ENCODE measurements at regions not wholly inside any gene's neighbourhood (a gene's known extent, or its start where the extent isn't known, plus 50 kb on each side); places are given as distances from the start of the nearest gene placed in this dataset.

DNA sequence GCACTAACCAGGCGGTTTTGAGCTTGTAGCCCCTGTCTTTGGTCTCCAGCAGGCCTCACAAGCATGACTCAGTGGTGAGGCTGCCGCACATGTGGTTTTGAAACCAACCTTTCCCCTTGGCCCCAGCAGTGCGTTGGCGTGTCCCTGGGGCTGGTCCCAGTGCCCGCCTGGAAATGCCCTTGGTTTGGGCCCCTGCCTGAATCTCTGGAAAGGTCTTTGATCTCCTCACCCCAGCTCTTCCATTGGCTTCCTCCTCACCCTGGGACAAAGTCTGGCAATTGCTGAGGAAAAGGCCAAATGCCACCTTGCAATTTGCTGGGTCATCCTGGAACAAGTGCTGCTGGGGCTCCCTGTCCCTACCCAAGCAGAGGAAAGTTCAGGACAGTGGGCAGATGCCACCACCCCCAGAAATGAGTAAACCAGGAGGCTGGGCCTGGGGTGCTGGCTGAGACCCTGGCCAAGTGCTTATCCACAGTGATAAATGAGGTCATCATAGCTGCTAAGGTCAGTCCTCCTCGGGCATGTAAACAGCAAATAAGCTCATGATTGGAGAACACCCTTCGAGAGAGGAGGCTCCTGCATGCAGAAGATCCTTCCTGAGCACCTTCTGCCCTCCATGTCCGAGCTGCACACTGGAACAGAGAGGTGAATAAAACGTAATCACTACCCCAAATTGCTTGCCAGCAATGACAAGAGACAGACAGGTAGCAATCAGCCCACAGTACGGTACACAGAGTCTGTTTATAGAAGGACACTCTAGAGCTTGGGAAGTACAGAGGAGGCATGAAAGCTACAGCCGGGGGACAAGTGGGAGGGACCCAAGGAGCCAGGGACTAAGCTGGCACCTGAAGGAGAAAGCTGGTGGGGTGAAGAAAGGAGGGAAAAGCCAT lies 98.9 kb upstream of the CPEB4 start:
- Histone ChIP-seq H3K9me3 (ENCODE audit: control extremely low read depth in 1 of 5, control insufficient read depth in 4 of 5, insufficient read depth in 2 of 5, low read depth in 1 of 5, low read length in 4 of 5) (no peaks in the 10 kb centered on the region), H3K4me3 (ENCODE audit: control insufficient read depth in 1 of 7, extremely low read depth in 1 of 7, insufficient read depth in 4 of 7, low read depth in 2 of 7, low read length in 6 of 7) (no peak overlapping the region), H3K36me3 (ENCODE audit: control insufficient read depth in 4 of 4, insufficient read depth in 4 of 4, low read length in 3 of 4) (no peaks in the 10 kb centered on the region), H3K4me1 (ENCODE audit: control extremely low read depth in 1 of 4, control insufficient read depth in 4 of 4, insufficient read depth in 4 of 4, low read length in 3 of 4) (peaks cover 0 to 9% (median 0%) of the 10 kb centered on the region in 4 experiments), H3K27ac (ENCODE audit: insufficient read depth in 1 of 2, low read depth in 1 of 2, low read length in 2 of 2, poor library complexity in 1 of 2, severe bottlenecking in 2 of 2) (no peak overlapping the region), H3K27me3 (replicated peaks in 2 of 5; ENCODE audit: control insufficient read depth in 4 of 5, insufficient read depth in 5 of 5, low read length in 4 of 5) (no peaks in the 10 kb centered on the region)
- ChIA-PET CTCF (interaction anchor here (1.0 to 1.3 kb wide), 3 partner anchors 9 to 97 kb away, joined by 3 to 4 read pairs (median 3); no protein-coding TSS in a partner anchor), POLR2A (interaction anchor here (0.6 kb wide), 1 partner anchor 91 kb away, joined by 3 read pairs; no protein-coding TSS in a partner anchor)
- no peak for DNase-seq
- 97% methylated on average over 11 of the region's 11 CpGs for WGBS (ENCODE audit: insufficient coverage)

GRCh38 chr5:173790177-173790719 lies 97.9 kb upstream of the CPEB4 start:
- CTCF ChIA-PET: interaction anchor here (0.9 to 1.3 kb wide), 4 partner anchors 10 to 96 kb away, joined by 3 to 4 read pairs (median 3); no protein-coding TSS in a partner anchor
- 95% methylated on average over 10 of the region's 11 CpGs for WGBS (ENCODE audit: insufficient coverage)

DNA sequence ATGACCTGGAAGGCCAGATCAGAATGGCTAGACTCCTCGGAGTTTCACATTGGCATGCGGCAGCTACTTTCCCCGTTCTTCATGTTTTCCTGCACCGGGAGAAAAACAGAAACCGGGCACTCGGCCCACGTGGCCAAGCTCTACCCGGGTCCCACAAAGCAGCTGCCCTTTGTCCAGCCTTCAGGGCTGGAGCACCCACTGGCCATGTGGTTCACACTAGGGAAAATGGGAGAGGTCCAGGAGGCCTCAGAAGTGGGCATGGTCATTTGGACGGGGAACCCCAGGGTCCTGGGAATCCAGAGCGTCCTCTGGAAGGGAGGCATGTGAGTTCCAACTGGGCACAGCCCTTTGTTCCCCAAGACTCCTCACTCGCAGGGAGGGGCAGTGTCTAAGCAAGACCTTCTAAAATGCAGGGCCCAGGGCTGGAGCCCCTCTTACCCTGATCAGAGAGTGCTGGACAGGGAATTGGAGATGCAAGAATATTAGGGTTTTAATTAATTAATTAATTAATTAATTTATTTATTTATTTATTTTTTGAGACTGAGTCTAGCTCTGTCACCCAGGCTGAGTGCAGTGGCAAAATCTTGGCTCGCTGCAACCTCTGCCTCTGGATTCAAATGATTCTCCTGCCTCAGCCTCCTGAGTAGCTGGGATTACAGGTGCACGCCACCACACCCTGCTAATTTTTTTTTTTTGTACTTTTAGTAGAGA lies 97.2 kb upstream of the CPEB4 start:
- H3K9me3 ChIP-seq (ENCODE audit: control extremely low read depth in 1 of 5, control insufficient read depth in 4 of 5, insufficient read depth in 2 of 5, low read depth in 1 of 5, low read length in 4 of 5): no peaks in the 10 kb centered on the region
- peaks cover 0 to 9% (median 0%) of the 10 kb centered on the region in 4 experiments for H3K4me1 ChIP-seq (ENCODE audit: control extremely low read depth in 1 of 4, control insufficient read depth in 4 of 4, insufficient read depth in 4 of 4, low read length in 3 of 4)
- no peak overlapping the region for H3K4me3 ChIP-seq (ENCODE audit: control insufficient read depth in 1 of 7, extremely low read depth in 1 of 7, insufficient read depth in 4 of 7, low read depth in 2 of 7, low read length in 6 of 7)
- ChIA-PET POLR2A (no interaction called here), CTCF (interaction anchor here (0.9 to 1.3 kb wide), 3 partner anchors 35 to 182 kb away, joined by 3 read pairs; no protein-coding TSS in a partner anchor)
- WGBS (ENCODE audit: insufficient coverage): 95% methylated on average over 11 of the region's 13 CpGs
- no peak for DNase-seq
- no peaks in the 10 kb centered on the region for H3K27me3 ChIP-seq (replicated peaks in 2 of 5; ENCODE audit: control insufficient read depth in 4 of 5, insufficient read depth in 5 of 5, low read length in 4 of 5)
- no peak overlapping the region for H3K27ac ChIP-seq (ENCODE audit: insufficient read depth in 1 of 2, low read depth in 1 of 2, low read length in 2 of 2, poor library complexity in 1 of 2, severe bottlenecking in 2 of 2)
- no peaks in the 10 kb centered on the region for H3K36me3 ChIP-seq (ENCODE audit: control insufficient read depth in 4 of 4, insufficient read depth in 4 of 4, low read length in 3 of 4)

More at GRCh38 chr5:173790177-173790719, 97.9 kb upstream of the CPEB4 start:
- no peaks in the 10 kb centered on the region for H3K9me3 ChIP-seq (ENCODE audit: control extremely low read depth in 1 of 5, control insufficient read depth in 4 of 5, insufficient read depth in 2 of 5, low read depth in 1 of 5, low read length in 4 of 5)
- H3K4me1 ChIP-seq (ENCODE audit: control extremely low read depth in 1 of 4, control insufficient read depth in 4 of 4, insufficient read depth in 4 of 4, low read length in 3 of 4): peaks cover 0 to 9% (median 0%) of the 10 kb centered on the region in 4 experiments
- POLR2A ChIA-PET: interaction anchor here (0.6 kb wide), 1 partner anchor 92 kb away, joined by 3 read pairs; no protein-coding TSS in a partner anchor
- H3K4me3 ChIP-seq (ENCODE audit: control insufficient read depth in 1 of 7, extremely low read depth in 1 of 7, insufficient read depth in 4 of 7, low read depth in 2 of 7, low read length in 6 of 7): no peak overlapping the region
- no peak for DNase-seq
- H3K27ac ChIP-seq (ENCODE audit: insufficient read depth in 1 of 2, low read depth in 1 of 2, low read length in 2 of 2, poor library complexity in 1 of 2, severe bottlenecking in 2 of 2): no peak overlapping the region
- H3K27me3 ChIP-seq (replicated peaks in 2 of 5; ENCODE audit: control insufficient read depth in 4 of 5, insufficient read depth in 5 of 5, low read length in 4 of 5): no peaks in the 10 kb centered on the region
- no peaks in the 10 kb centered on the region for H3K36me3 ChIP-seq (ENCODE audit: control insufficient read depth in 4 of 4, insufficient read depth in 4 of 4, low read length in 3 of 4)

DNA sequence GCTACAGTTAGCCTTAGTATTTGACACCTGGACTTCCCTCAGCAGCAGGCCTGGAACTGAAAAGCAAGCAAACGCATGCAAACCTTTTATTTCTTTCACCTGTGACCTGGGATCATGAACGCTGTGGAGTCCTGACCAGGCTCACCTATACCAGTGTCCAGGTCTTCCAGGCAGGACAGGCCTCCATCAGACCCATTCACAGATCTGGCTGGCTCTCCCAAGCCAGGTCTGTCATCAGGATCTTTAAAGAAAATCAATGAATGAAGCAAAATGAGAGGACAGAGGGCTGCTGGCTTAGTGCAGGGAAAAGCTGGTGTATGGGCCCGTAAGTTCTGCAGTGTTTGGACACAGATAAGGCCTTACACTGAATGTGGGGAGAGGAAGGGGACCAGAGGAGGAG lies 96.3 kb upstream of the CPEB4 start:
- H3K27ac ChIP-seq (ENCODE audit: insufficient read depth in 1 of 2, low read depth in 1 of 2, low read length in 2 of 2, poor library complexity in 1 of 2, severe bottlenecking in 2 of 2): no peak overlapping the region
- no peaks in the 10 kb centered on the region for H3K36me3 ChIP-seq (ENCODE audit: control insufficient read depth in 4 of 4, insufficient read depth in 4 of 4, low read length in 3 of 4)
- H3K4me1 ChIP-seq (ENCODE audit: control extremely low read depth in 1 of 4, control insufficient read depth in 4 of 4, insufficient read depth in 4 of 4, low read length in 3 of 4): peaks cover 0 to 2% (median 0%) of the 10 kb centered on the region in 4 experiments
- WGBS (ENCODE audit: insufficient coverage): 100% methylated on average over 2 of the region's 3 CpGs
- H3K4me3 ChIP-seq (ENCODE audit: control insufficient read depth in 1 of 7, extremely low read depth in 1 of 7, insufficient read depth in 4 of 7, low read depth in 2 of 7, low read length in 6 of 7): no peak overlapping the region
- ChIA-PET POLR2A (no interaction called here), CTCF (interaction anchor here (0.9 kb wide), 1 partner anchor 181 kb away, joined by 3 read pairs; no protein-coding TSS in a partner anchor)
- DNase-seq: no peak
- no peaks in the 10 kb centered on the region for H3K9me3 ChIP-seq (ENCODE audit: control extremely low read depth in 1 of 5, control insufficient read depth in 4 of 5, insufficient read depth in 2 of 5, low read depth in 1 of 5, low read length in 4 of 5)
- no peaks in the 10 kb centered on the region for H3K27me3 ChIP-seq (replicated peaks in 2 of 5; ENCODE audit: control insufficient read depth in 4 of 5, insufficient read depth in 5 of 5, low read length in 4 of 5)

DNA sequence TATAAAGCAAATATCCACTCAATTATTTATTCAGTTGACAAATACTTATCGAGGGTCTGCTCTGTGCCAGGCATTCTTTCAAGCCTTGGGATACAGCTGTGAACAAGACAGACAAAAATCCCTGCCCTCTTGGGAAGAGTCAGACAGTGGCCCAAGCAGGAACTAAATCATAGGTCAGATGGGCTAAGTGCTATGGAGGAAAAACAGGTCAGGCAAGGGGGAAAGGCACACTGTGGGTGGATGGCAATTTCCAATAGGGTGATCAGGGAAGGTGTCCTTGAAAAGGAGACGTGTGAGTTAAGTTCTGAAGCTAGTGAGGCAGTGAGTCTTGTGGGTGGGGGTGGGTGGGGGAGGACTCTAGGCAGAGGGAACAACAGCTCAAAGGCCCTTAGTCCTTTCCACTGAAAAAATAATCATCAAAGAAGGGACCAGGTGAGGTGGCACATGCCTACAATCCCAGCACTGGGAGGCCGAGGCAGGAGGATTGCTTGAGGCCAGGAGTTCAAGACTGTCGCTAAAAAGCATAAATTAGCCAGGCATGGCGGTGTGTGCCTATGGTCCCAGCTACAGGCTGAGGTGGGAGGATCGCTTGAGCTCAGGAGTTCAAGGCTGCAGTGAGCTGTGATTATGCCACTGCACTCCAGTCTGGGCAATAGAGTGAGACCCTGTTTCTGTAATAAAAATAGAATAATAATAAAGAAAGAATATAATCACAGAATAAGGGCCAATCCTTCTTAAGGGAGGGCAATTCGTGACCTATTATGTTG lies 95.2 kb upstream of the CPEB4 start:
- ChIA-PET POLR2A (no interaction called here), CTCF (no interaction called here)
- H3K27me3 ChIP-seq (replicated peaks in 2 of 5; ENCODE audit: control insufficient read depth in 4 of 5, insufficient read depth in 5 of 5, low read length in 4 of 5): no peaks in the 10 kb centered on the region
- no peak overlapping the region for H3K4me3 ChIP-seq (ENCODE audit: control insufficient read depth in 1 of 7, extremely low read depth in 1 of 7, insufficient read depth in 4 of 7, low read depth in 2 of 7, low read length in 6 of 7)
- H3K9me3 ChIP-seq (ENCODE audit: control extremely low read depth in 1 of 5, control insufficient read depth in 4 of 5, insufficient read depth in 2 of 5, low read depth in 1 of 5, low read length in 4 of 5): no peaks in the 10 kb centered on the region
- H3K36me3 ChIP-seq (ENCODE audit: control insufficient read depth in 4 of 4, insufficient read depth in 4 of 4, low read length in 3 of 4): no peaks in the 10 kb centered on the region
- WGBS (ENCODE audit: insufficient coverage): 100% methylated on average over 4 of the region's 7 CpGs
- no peak overlapping the region for H3K27ac ChIP-seq (ENCODE audit: insufficient read depth in 1 of 2, low read depth in 1 of 2, low read length in 2 of 2, poor library complexity in 1 of 2, severe bottlenecking in 2 of 2)
- H3K4me1 ChIP-seq (ENCODE audit: control extremely low read depth in 1 of 4, control insufficient read depth in 4 of 4, insufficient read depth in 4 of 4, low read length in 3 of 4): no peaks in the 10 kb centered on the region
- DNase-seq: no peak

- Histone ChIP-seq H3K4me1 (ENCODE audit: control extremely low read depth in 1 of 4, control insufficient read depth in 4 of 4, insufficient read depth in 4 of 4, low read length in 3 of 4) (no peaks in the 10 kb centered on the region), H3K9me3 (ENCODE audit: control extremely low read depth in 1 of 5, control insufficient read depth in 4 of 5, insufficient read depth in 2 of 5, low read depth in 1 of 5, low read length in 4 of 5) (no peaks in the 10 kb centered on the region), H3K36me3 (ENCODE audit: control insufficient read depth in 4 of 4, insufficient read depth in 4 of 4, low read length in 3 of 4) (no peaks in the 10 kb centered on the region), H3K27me3 (replicated peaks in 2 of 5; ENCODE audit: control insufficient read depth in 4 of 5, insufficient read depth in 5 of 5, low read length in 4 of 5) (no peaks in the 10 kb centered on the region), H3K4me3 (ENCODE audit: control insufficient read depth in 1 of 7, extremely low read depth in 1 of 7, insufficient read depth in 4 of 7, low read depth in 2 of 7, low read length in 6 of 7) (no peak overlapping the region), H3K27ac (ENCODE audit: insufficient read depth in 1 of 2, low read depth in 1 of 2, low read length in 2 of 2, poor library complexity in 1 of 2, severe bottlenecking in 2 of 2) (no peak overlapping the region)
- POLR2A ChIA-PET: no interaction called here
- CTCF ChIA-PET: no interaction called here
- DNase-seq: no peak
- 65% methylated on average over 14 of the region's 16 CpGs for WGBS (ENCODE audit: insufficient coverage)
Measured at GRCh38 chr5:173793648-173794548, 94.3 kb upstream of the CPEB4 start.

Data from common myeloid progenitor, CD34-positive (primary cell).